ENCODE measurements at regions not wholly inside any gene's neighbourhood (a gene's known extent, or its start where the extent isn't known, plus 50 kb on each side); places are given as distances from the start of the nearest gene placed in this dataset.

DNA sequence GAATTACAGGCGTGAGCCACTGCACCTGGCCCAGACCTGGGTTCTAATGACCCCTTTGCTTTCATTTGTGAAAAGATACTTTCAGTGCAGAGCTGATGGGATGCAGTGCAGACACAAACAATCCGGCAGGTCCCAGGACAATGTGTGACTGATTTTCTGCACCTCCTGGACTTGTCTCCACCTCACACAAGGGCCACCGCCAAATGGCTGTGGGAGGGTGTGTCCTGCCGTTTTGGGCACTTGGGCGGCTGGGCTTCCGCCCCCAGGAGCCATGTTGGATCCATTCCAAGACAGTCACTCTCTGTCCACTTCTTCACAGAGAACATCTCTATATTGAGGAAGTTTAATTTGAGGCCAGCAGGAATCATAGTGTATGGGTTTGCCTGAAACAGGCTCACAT lies 112.3 kb upstream of the ZNF507 start:
- H3K4me3 ChIP-seq: no peak overlapping the region
- intact Hi-C loops (cut with DNase I): no loop called here
- TF ChIP-seq, protein P1, sequence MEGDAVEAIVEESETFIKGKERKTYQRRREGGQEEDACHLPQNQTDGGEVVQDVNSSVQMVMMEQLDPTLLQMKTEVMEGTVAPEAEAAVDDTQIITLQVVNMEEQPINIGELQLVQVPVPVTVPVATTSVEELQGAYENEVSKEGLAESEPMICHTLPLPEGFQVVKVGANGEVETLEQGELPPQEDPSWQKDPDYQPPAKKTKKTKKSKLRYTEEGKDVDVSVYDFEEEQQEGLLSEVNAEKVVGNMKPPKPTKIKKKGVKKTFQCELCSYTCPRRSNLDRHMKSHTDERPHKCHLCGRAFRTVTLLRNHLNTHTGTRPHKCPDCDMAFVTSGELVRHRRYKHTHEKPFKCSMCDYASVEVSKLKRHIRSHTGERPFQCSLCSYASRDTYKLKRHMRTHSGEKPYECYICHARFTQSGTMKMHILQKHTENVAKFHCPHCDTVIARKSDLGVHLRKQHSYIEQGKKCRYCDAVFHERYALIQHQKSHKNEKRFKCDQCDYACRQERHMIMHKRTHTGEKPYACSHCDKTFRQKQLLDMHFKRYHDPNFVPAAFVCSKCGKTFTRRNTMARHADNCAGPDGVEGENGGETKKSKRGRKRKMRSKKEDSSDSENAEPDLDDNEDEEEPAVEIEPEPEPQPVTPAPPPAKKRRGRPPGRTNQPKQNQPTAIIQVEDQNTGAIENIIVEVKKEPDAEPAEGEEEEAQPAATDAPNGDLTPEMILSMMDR (IDR thresholded peaks at IDR 0.05): no peak
- H3K27me3 ChIP-seq (ENCODE audit: low read depth): peaks cover 22% of the 10 kb centered on the region
- H3K4me1 ChIP-seq: no peaks in the 10 kb centered on the region
- no peak overlapping the region for H3K27ac ChIP-seq
- DNase-seq (no peak), ATAC-seq (no peak)
- no peaks in the 10 kb centered on the region for H3K9me3 ChIP-seq
- no peaks in the 10 kb centered on the region for H3K36me3 ChIP-seq

DNA sequence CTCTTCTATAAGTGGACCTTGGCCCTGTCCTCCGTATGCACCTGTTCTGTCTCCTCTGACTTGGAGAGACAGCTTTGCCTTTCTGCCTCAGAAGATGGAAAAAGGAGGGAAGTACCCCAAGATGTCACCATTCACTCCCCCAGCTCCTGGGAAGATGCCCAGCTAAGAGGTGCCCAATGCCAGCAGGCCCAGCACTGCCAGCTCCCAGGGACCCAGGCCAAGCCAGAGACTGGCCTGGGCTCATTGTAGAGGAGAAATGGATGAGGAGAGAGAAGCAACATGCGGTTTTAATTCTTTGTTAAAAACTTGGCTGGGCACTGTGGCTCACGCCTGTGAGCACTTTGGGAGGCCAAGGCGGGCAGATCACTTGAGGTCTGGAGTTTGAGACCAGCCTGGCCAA lies 111.5 kb upstream of the ZNF507 start:
- no peaks in the 10 kb centered on the region for H3K4me1 ChIP-seq
- intact Hi-C loops (cut with DNase I): no loop called here
- H3K27me3 ChIP-seq (ENCODE audit: low read depth): peaks cover 22% of the 10 kb centered on the region
- H3K27ac ChIP-seq: no peak overlapping the region
- ATAC-seq (no peak), DNase-seq (no peak)
- no peaks in the 10 kb centered on the region for H3K9me3 ChIP-seq
- no peak overlapping the region for H3K4me3 ChIP-seq
- H3K36me3 ChIP-seq: no peaks in the 10 kb centered on the region
- TF ChIP-seq, protein P1 (IDR thresholded peaks at IDR 0.05): no peak

DNA sequence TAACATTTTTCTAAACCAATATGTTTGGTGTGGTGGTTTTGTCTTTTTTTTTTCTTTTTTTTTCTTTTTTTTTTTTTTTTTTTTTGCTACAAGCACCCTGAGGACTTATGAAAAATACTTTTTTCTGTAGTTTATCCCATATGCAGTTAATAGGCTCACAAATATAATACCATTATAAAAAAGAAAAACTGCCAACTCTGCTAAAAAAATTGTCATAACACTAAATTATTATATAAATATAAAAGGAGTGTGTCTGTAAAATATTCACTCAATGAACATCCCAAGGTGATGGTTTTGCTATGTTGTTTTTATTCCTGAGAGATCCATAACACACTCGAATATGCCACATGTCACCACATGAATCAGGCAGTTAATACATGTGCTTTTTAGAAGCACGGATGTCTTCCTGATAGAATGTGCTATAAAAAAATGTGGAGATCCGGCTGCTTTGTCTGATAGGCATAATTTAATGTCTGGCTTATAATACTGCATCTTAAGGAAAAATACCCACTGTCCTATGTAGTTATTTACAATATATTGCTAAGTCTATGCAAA lies 110.7 kb upstream of the ZNF507 start:
- H3K4me1 ChIP-seq: no peaks in the 10 kb centered on the region
- no peak overlapping the region for H3K4me3 ChIP-seq
- DNase-seq (no peak), ATAC-seq (no peak)
- H3K27me3 ChIP-seq (ENCODE audit: low read depth): peaks cover 22% of the 10 kb centered on the region
- no peak overlapping the region for H3K27ac ChIP-seq
- H3K36me3 ChIP-seq: no peaks in the 10 kb centered on the region
- no peaks in the 10 kb centered on the region for H3K9me3 ChIP-seq
- intact Hi-C loops (cut with DNase I): no loop called here
- TF ChIP-seq, protein P1 (IDR thresholded peaks at IDR 0.05): no peak

DNA sequence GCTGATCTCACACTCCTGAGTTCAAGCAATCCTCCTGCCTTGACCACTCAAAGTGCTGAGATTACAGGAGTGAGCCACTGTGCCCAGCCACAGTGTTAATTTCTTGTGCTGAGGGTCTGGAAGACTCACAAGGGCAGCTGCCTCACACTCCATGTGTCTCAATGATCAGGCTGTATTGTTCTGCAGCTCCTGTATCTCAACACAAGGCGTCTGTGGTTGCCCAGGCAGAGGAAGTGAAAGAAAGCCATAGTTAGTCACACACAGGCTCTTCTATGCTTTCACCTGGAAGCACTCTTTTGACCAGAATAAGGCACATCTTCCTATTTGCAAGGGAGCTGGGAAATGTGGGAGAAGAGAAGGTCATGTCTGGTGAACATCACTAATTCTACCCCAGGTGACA lies 107.3 kb upstream of the ZNF507 start:
- H3K27me3 ChIP-seq (ENCODE audit: low read depth): peaks cover 9% of the 10 kb centered on the region
- H3K9me3 ChIP-seq: no peaks in the 10 kb centered on the region
- TF ChIP-seq, protein P1 (IDR thresholded peaks at IDR 0.05): no peak
- no peaks in the 10 kb centered on the region for H3K4me1 ChIP-seq
- DNase-seq: no peak
- no peaks in the 10 kb centered on the region for H3K36me3 ChIP-seq
- no peak overlapping the region for H3K27ac ChIP-seq
- intact Hi-C loops (cut with DNase I): no loop called here
- H3K4me3 ChIP-seq: no peak overlapping the region
- ATAC-seq: no peak

DNA sequence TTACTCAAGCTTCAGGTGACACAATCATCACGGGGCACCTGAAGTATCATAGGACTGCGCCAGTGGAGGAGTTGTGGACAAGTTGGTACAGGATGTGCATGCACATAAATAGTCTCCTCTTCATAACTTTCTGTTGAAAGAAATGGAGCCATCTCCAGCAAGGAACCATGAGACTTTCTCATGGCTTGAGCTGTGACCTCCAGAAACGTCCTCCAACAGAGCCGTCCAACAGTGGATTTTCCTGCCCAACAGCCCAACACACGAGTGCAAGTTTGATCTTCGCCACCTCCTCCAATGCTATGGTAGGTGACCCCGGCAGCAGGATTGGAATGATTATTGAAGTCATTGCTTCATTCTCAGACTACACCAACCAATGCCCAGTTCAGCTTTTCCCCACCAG lies 105.1 kb upstream of the ZNF507 start:
- no peaks in the 10 kb centered on the region for H3K36me3 ChIP-seq
- H3K4me1 ChIP-seq: no peaks in the 10 kb centered on the region
- TF ChIP-seq, protein P1 (IDR thresholded peaks at IDR 0.05): no peak
- H3K27ac ChIP-seq: no peak overlapping the region
- no peak overlapping the region for H3K4me3 ChIP-seq
- intact Hi-C loops (cut with DNase I): no loop called here
- H3K27me3 ChIP-seq (ENCODE audit: low read depth): no peaks in the 10 kb centered on the region
- H3K9me3 ChIP-seq: no peaks in the 10 kb centered on the region
- ATAC-seq: no peak
- no peak for DNase-seq

DNA sequence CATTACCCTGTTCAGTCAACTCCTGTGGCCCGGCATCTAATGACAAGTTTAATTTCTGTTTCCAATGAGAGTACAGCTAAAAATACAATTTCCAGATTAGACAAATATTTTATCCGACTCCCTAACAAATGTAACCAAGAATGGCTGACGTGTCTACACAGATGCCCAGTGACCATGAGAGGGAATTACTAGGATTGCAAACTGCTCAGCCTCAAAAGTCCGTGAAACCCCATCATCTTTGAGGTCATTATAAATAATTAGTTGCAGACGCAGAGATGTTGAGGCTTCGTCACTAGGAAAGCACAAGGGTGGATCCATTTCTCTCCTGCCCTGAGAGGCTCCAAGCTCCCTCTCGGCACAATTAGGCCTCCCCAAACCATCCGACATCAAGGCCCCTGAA lies 104.1 kb upstream of the ZNF507 start:
- Histone ChIP-seq H3K36me3 (no peaks in the 10 kb centered on the region), H3K9me3 (no peaks in the 10 kb centered on the region), H3K4me3 (no peak overlapping the region), H3K27me3 (ENCODE audit: low read depth) (no peaks in the 10 kb centered on the region), H3K27ac (no peak overlapping the region), H3K4me1 (no peaks in the 10 kb centered on the region)
- intact Hi-C loops (cut with DNase I): no loop called here
- ATAC-seq (no peak), DNase-seq (no peak)
- TF ChIP-seq, protein P1 (IDR thresholded peaks at IDR 0.05): no peak

All from lower lobe of right lung (tissue), 2 donors.